C4-2B (cell line): ENCODE measurements at regions not wholly inside any gene's neighbourhood (a gene's known extent, or its start where the extent isn't known, plus 50 kb on each side); places are given as distances from the start of the nearest gene placed in this dataset.

Experiments used
- H3K27ac ChIP-seq: fragments of 450-650 bp; 2 replicates; pipeline ENCODE4 v1.5.1; 2017
- ZFX ChIP-seq: fragments of 450-650 bp; IDR thresholded peaks from 2 replicates; pipeline ENCODE4 v1.6.1; 2017
- TF ChIP-seq, protein P1 (sequence below): fragments of 450-650 bp; conservative IDR thresholded peaks from 2 replicates; pipeline ENCODE4 v1.5.1; 2017; ENCODE audit warnings: mild to moderate bottlenecking

DNA sequence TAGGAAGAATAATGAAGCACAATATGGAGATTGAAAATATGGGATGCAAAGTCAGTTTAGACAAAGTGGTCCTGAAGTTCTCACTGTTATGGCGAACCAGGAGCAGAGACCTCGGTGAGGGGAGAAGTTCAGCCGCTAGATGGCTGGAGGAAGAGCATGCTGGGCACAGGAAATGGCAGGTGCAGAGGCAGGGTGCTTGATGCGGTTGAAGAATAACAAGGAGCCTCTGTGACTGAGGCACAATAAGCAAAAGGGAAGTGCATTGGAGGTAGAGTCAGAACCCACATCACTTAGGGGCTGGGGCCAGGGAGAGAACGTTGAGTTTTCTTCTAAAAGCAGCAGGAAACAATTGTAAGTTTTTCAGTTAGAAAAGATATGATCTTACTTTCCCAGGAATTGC lies 1725.2 kb downstream of the EFNB2 start:
- H3K27ac ChIP-seq: no peak overlapping the region
- TF ChIP-seq ZFX: no peak
- TF ChIP-seq, protein P1, sequence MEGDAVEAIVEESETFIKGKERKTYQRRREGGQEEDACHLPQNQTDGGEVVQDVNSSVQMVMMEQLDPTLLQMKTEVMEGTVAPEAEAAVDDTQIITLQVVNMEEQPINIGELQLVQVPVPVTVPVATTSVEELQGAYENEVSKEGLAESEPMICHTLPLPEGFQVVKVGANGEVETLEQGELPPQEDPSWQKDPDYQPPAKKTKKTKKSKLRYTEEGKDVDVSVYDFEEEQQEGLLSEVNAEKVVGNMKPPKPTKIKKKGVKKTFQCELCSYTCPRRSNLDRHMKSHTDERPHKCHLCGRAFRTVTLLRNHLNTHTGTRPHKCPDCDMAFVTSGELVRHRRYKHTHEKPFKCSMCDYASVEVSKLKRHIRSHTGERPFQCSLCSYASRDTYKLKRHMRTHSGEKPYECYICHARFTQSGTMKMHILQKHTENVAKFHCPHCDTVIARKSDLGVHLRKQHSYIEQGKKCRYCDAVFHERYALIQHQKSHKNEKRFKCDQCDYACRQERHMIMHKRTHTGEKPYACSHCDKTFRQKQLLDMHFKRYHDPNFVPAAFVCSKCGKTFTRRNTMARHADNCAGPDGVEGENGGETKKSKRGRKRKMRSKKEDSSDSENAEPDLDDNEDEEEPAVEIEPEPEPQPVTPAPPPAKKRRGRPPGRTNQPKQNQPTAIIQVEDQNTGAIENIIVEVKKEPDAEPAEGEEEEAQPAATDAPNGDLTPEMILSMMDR: no peak

DNA sequence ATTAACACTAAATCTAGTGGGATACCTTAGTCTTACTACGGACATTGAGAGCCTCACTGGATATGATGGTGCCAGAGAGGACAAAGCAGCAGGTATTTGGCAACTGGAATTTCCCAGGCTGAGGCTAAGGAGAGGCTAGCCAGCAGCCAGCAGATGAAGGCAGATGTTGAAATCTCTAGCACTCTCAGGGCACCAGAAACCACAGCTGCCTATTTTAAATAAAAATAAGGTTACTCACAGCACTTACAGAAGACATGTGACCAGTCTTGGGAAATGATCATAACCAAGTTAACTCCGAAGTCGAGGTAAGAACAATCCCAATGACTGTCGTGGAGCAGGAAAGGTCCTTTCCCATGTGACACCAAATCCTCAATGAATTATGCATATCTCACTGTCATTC lies 1726.0 kb downstream of the EFNB2 start:
- TF ChIP-seq, protein P1: no peak
- no peak for TF ChIP-seq ZFX
- no peak overlapping the region for H3K27ac ChIP-seq

DNA sequence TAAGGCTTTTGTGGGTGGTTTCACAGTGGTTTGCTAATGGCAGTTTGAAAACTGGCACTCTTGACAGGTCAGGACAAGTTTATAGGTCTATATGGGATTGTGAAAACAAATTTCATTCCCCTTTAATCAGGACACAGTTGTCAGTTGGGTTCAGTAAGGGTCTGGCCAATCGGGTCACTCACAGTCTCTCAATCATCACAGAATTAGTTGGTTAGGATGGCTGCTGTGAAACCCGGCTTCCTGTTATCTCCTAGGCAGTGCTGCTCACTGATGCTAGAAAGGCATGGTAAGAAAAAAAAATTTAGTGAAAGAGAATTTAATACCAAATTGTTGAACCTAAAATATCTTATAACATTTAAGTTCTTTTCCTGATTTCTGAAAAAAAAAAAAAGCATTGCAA lies 1730.1 kb downstream of the EFNB2 start:
- TF ChIP-seq, protein P1: no peak
- no peak for TF ChIP-seq ZFX

DNA sequence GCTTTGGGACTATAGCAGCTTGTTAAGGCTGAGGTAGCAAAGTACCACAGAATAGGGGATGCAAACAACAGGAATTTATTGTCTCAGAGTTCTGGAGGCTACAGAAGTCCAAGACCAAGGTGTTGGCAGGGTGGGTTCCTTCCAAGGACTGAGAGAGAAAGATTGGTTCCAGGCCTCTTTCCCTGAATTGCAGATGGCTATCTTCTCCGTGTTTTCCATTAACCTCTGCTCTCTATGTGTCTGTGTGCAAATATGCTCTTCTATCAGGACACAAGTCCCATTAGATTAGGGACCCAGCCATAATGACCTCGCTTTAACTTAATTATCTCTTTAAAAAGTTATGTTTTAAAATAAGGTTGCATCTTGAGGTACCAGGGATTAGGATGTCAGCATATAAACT lies 1732.9 kb upstream of the SLC10A2 start:
- H3K27ac ChIP-seq: no peak overlapping the region
- TF ChIP-seq, protein P1: no peak
- TF ChIP-seq ZFX: no peak

More for the DNA sequence above, 1730.1 kb downstream of the EFNB2 start:
- no peak overlapping the region for H3K27ac ChIP-seq

DNA sequence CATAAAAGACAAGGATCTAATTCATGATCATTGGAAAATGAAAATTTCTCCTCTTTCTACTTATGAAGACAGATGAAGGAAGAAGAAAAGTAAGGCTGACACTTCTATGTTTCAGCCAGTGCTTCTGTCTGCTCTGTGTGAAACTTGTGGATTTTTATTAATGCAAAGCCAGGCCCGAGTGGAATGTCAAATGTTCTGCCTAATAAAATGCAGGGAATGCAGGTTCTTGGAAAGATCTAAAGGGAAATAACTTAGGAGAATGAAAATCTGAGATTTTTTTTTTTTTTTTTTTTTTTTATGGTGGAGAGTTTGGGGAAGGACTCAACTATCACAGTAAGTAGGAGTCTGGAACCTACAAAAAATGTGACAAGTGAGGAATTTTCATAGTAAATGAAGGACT lies 1732.3 kb upstream of the SLC10A2 start:
- no peak overlapping the region for H3K27ac ChIP-seq
- no peak for TF ChIP-seq ZFX
- TF ChIP-seq, protein P1: no peak

DNA sequence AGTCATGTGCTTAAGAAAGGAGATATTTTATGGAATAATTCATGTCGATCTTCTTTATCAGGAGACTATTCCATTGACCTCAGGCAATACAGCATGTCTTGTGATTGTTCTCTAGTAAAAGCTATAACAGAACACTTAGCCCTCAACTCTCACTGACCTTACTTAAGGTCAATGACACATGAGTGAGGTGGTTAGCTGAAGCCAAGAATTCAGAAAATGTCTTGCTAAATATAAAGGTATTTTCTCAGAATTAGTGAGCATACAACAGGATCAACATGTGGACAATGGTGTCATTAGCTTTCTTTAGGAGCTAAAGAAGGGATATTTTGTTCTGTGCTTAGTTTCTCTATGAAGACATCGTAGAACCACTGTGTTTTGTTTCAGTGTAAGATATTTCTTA lies 1730.4 kb upstream of the SLC10A2 start:
- TF ChIP-seq ZFX: no peak
- TF ChIP-seq, protein P1: no peak
- H3K27ac ChIP-seq: no peak overlapping the region

DNA sequence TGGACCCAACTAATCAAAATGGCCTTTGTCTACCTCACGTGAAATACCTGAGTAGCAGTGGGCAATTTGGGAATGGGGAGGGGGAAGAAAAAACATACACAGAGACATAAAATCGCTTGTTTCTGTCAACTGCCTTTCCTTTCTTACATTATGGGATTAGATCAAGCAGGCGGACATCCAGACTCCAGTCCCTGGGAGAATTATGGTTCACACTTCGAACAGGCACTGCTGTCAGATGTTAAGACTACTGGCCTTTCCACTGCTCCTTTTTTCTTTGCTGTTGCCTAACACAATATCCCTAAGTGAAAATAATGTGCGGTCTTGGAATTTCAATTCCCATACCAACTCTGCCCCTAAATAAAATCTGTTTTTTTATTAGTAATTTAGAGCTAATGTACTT lies 1719.7 kb upstream of the SLC10A2 start:
- H3K27ac ChIP-seq: no peak overlapping the region
- no peak for TF ChIP-seq ZFX
- TF ChIP-seq, protein P1: no peak
